Heart left ventricle (tissue), 16 donors: ENCODE measurements at regions not wholly inside any gene's neighbourhood (a gene's known extent, or its start where the extent isn't known, plus 50 kb on each side); places are given as distances from the start of the nearest gene placed in this dataset.

Experiments used
- ATAC-seq, 4 donors: fragments of 200-7000 bp; cut with Tn5 transposase; one replicate each; pipeline ENCODE4 v1.9.1; 2020 to 2022; ENCODE audit warnings: moderate library complexity in 4 of 4, mild to moderate bottlenecking in 3 of 4, moderate number of reproducible peaks in 1 of 4
- DNase-seq, 5 donors: peaks; one replicate each; pipeline ENCODE4 v3.0.0-alpha.2; 2020
- H3K27ac ChIP-seq, 12 donors: fragments of 200-600 bp; sonication (generic) in 4 of 12; one replicate each; pipeline versions ENCODE4 v1.5.0 to v1.8.0; 2016 to 2022; ENCODE audit warnings: mild to moderate bottlenecking in 2 of 12
- H3K27me3 ChIP-seq, 9 donors: fragments of 200-600 bp; sonication (generic) in 2 of 9; one replicate each; pipeline versions ENCODE4 v1.5.1 to v1.8.0; 2016 to 2022; ENCODE audit warnings: mild to moderate bottlenecking in 3 of 9
- H3K36me3 ChIP-seq, 9 donors: fragments of 200-600 bp; sonication (generic) in 2 of 9; one replicate each; pipeline versions ENCODE4 v1.5.0 to v1.8.0; 2018 to 2022; ENCODE audit warnings: mild to moderate bottlenecking in 2 of 9
- H3K4me1 ChIP-seq, 12 donors: fragments of 200-600 bp; sonication (generic) in 4 of 12; one replicate each; pipeline versions ENCODE4 v1.5.0 to v1.8.0; 2016 to 2022; ENCODE audit warnings: mild to moderate bottlenecking in 3 of 12
- H3K4me3 ChIP-seq, 12 donors: fragments of 200-600 bp; sonication (generic) in 4 of 12; one replicate each; pipeline versions ENCODE4 v1.5.0 to v1.8.0; 2017 to 2022; ENCODE audit warnings: mild to moderate bottlenecking in 9 of 12, moderate library complexity in 4 of 12
- H3K9me3 ChIP-seq, 12 donors: fragments of 200-600 bp; sonication (generic) in 4 of 12; one replicate each; pipeline versions ENCODE4 v1.5.0 to v1.8.0; 2016 to 2022; ENCODE audit warnings: mild to moderate bottlenecking in 1 of 12
- CTCF ChIP-seq, 12 donors: fragments of 200-600 bp; sonication (generic) in 4 of 12; IDR thresholded peaks; one replicate each; pipeline versions ENCODE4 v1.5.0 to v1.8.0; 2018 to 2022; ENCODE audit warnings: antibody characterized with exemption in 12 of 12, mild to moderate bottlenecking in 5 of 12
- POLR2A ChIP-seq, 2 donors: fragments of 450-650 bp; IDR thresholded peaks; one replicate each; pipeline ENCODE4 v1.6.1; 2017; ENCODE audit warnings: antibody characterized with exemption in 2 of 2, mild to moderate bottlenecking in 2 of 2, moderate library complexity in 2 of 2
- WGBS, 4 donors: extraction: QIAGEN DNeasy Blood & Tissue Kit in 2 of 4; methylation state at CpG; one replicate each; pipeline versions ENCODE4 v1.1.5 to v1.1.7; 2013 to 2018; 5-methylcytosine and 5-hydroxymethylcytosine counted together
- intact Hi-C, 10 donors: fragments of 100-400 bp; cut with DNase I; formaldehyde crosslinking; loops; one replicate each; pipeline versions ENCODE4 v1.11.1 to v1.14.2; 2022
- donor health status: ischemic (EF 13 %, LVEDD 7.1; RV severe dilation, severe dysfunction).
- donor health status: healthy with polysubstance abuse.
- donor health status: DM: no; HTN: yes; CAD: no.
- donor health status: DM: no; HTN: no; CAD: no.
- donor health status: ischemic (EF 25% LVEDD 6.9; RV normal size, moderate dysfunction).
- donor health status: ischemic (EF 25% LVEDD 5.7; RV mildly dilated, moderate dysfunction).
- donor health status: healthy.
- donor health status: DM: yes; HTN: yes; CAD: no.
- donor health status: ischemic (EF 35%, LVEDD 5.7; RV mildly dilated, moderate dysfunction).
- donor health status: nonischemic (EF 11% LVEDD 7.7; RV severe dilation, severe dysfunction).
- donor health status: DM: yes; HTN: yes; CAD: no.
- donor health status: PGD.
- donor health status: ischemic (EF 29% LVEDD 5.4; RV normal size, mild dysfunction).
- donor health status: nonischemic (EF 23%, LVEDD 6.1; RV moderate dilation, normal function).

DNA sequence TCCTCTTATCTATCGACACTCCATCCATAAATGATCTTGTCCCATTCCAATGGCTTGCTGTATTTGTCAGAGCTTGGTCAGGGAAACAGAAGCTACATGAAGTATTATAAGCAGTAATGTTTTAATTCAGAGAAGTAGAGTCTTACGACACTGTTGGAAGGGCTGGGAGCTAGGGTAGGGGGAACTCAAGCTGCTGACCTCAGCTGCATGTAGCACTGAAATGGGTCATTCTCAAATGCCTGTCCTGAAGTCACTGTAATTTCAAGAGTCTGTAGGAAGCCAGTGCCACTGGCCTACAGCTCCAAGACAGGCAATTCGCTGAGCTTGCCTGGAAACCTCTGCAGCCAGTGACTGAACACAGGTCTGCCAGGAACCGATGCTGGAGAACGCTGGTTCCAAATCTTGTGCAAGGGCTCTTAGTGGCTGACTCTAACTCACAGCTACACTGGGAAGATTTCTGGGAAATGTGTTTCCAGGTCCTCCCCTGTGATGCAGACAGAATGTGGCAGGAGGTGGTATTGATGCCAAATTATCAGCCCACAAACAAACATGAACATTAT lies 532.4 kb downstream of the CCDC171 start:
- peaks cover 0 to 31% (median 5%) of the 10 kb centered on the region in 12 donors for H3K9me3 ChIP-seq
- no peak overlapping the region for H3K27ac ChIP-seq
- TF ChIP-seq CTCF (IDR thresholded peaks at IDR 0.05) (no peak), POLR2A (IDR thresholded peaks at IDR 0.05) (no peak)
- intact Hi-C loops = no loop called here
- 71 to 85% (median 80%) methylated on average over 5 of the region's 5 CpGs for WGBS, 4 donors
- no peak overlapping the region for H3K4me3 ChIP-seq
- DNase-seq (no peak), ATAC-seq (peak in 1 of 4 donors; percentile 42)
- no peaks in the 10 kb centered on the region for H3K4me1 ChIP-seq
- H3K27me3 ChIP-seq = no peaks in the 10 kb centered on the region
- H3K36me3 ChIP-seq = no peaks in the 10 kb centered on the region

GRCh38 chr9:16090907-16091629 lies 538.2 kb downstream of the CCDC171 start:
- Histone ChIP-seq H3K27ac (no peak overlapping the region), H3K4me1 (peaks cover 0 to 10% (median 0%) of the 10 kb centered on the region in 12 donors), H3K9me3 (peaks cover 0 to 31% (median 5%) of the 10 kb centered on the region in 12 donors), H3K36me3 (no peaks in the 10 kb centered on the region), H3K27me3 (no peaks in the 10 kb centered on the region), H3K4me3 (no peak overlapping the region)
- no peak for TF ChIP-seq POLR2A (IDR thresholded peaks at IDR 0.05)
- TF ChIP-seq CTCF (IDR thresholded peaks at IDR 0.05) = no peak
- ATAC-seq (peak in 2 of 4 donors; percentile 18 to 22), DNase-seq (no peak)
- intact Hi-C loops = no loop called here
- WGBS, 4 donors = 87 to 96% (median 88%) methylated on average over 3 of the region's 3 CpGs

GRCh38 chr9:16092142-16093091 lies 539.6 kb downstream of the CCDC171 start:
- peaks cover 0 to 10% (median 0%) of the 10 kb centered on the region in 12 donors for H3K4me1 ChIP-seq
- H3K27me3 ChIP-seq = no peaks in the 10 kb centered on the region
- no peak for TF ChIP-seq POLR2A (IDR thresholded peaks at IDR 0.05)
- TF ChIP-seq CTCF (IDR thresholded peaks at IDR 0.05) = no peak
- no peaks in the 10 kb centered on the region for H3K36me3 ChIP-seq
- H3K9me3 ChIP-seq = peaks cover 0 to 22% (median 0%) of the 10 kb centered on the region in 12 donors
- peak overlapping the region in 2 of 12 donors; percentile 5 to 50 for H3K27ac ChIP-seq
- WGBS, 4 donors = 50 to 65% (median 62%) methylated on average over 12 of the region's 12 CpGs
- peak overlapping the region in 1 of 12 donors; percentile 16 for H3K4me3 ChIP-seq
- peak in 3 of 5 donors; percentile 25 to 58 (median 57) for DNase-seq
- peak in 3 of 4 donors; percentile 55 to 77 (median 63) for ATAC-seq
- intact Hi-C loops = no loop called here
